Left renal pelvis (tissue), 4 donors: ENCODE measurements at regions not wholly inside any gene's neighbourhood (a gene's known extent, or its start where the extent isn't known, plus 50 kb on each side); places are given as distances from the start of the nearest gene placed in this dataset.
A peak's percentile ranks its signal among the peaks of the same experiment; 100 is the strongest.

ENCODE experiments used
- DNase-seq, 4 donors: peaks; one replicate each; pipeline ENCODE4 v3.0.0-alpha.2; 2013; ENCODE audit warnings: low read depth in 4 of 4, low spot score in 3 of 4

DNA sequence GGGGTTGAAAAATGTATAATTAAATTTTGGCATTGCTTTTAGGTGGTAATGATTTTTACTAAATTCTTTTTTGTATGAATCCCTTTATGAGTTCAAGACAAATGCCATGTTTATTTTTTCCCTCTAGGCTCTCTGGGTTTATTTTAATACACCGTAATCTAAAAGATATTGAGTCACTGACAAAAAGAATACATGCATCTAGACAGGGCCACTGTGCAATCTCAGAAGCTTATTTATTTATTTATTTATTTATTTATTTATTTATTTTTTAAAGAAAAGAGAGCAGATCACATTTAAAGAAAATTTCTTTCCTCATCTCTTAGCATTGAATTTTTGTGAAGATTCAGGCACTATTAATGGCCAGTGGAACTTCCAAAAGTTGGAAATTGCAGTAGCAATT, 283.9 kb upstream of the SLC10A2 start:
- DNase-seq = no peak

- DNase-seq = no peak
These were observed 283.2 kb upstream of the SLC10A2 start for GRCh38 chr13:103349211-103349980.

- DNase-seq = no peak
These were observed 269.0 kb upstream of the SLC10A2 start for GRCh38 chr13:103335241-103335640.

- no peak for DNase-seq
These were observed 265.7 kb upstream of the SLC10A2 start for GRCh38 chr13:103331924-103332323.

DNA sequence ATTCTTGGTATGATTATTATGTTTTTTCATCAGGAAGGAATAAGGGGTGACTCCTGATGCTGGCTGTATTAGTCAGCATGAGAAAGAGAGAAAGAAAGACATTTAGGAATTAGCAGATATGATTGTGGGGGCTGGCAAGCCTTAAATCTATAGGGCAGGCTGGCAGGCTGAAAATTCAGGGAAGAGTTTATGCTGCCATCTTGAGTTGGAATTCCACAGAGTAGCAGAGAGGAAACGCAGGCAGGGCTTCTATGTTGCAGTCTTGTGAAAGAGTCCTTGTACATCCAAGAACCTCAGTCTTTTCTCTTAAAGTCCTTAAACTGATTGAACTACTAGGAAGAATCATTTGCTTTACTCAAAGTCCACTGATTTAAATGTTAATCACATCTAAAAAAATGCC, 262.7 kb upstream of the SLC10A2 start:
- no peak for DNase-seq

- DNase-seq = no peak
These were observed 260.1 kb upstream of the SLC10A2 start for GRCh38 chr13:103326326-103326725.

DNA sequence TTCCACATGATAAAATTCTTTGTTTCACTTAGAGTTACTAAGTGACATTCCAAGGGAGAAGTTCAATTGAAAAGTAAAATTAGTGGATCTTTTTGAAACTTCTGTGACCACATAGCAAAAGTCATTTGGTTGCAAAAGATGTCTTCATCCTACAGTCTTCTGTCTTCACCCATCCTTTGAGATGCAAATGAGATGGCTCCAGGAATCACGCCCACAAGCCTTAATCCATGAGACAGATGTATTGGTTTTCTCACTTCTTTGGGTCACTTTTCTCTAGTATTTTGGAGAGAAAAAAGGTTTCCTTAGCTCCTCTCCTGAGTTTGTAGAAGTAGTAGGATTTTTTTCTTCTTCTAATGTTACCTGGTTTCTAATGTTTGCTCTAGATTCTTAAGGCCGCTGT, 259.5 kb upstream of the SLC10A2 start:
- DNase-seq = no peak

DNA sequence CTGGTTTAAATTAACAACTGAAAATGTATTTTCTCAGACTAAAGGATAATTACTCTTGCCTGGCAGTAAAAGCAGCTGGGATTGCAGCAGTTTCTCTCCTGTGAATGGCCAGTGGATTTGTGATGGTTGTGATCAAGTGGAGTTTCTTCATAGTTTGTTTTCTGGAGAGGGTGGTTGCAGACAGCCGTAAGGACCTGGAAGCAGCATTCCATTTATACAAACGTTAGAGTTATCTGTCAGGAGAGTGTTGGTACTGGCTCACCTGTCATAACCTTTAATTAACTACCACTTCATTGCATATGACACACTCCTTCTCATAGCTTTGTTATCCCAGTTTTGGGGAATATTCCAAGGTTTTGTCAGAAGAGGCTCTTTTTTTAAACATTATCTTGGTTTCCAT, 258.4 kb upstream of the SLC10A2 start:
- no peak for DNase-seq

- peak in 2 of 4 donors; percentile 3 to 17 for DNase-seq
These were observed 249.5 kb upstream of the SLC10A2 start for GRCh38 chr13:103315711-103316110.

- DNase-seq = no peak
These were observed 246.2 kb upstream of the SLC10A2 start for GRCh38 chr13:103312467-103312866.

GRCh38 chr13:103308667-103309066, 242.4 kb upstream of the SLC10A2 start:
- no peak for DNase-seq

GRCh38 chr13:103306163-103306562, 239.9 kb upstream of the SLC10A2 start:
- no peak for DNase-seq

- DNase-seq = no peak
These were observed 236.9 kb upstream of the SLC10A2 start for GRCh38 chr13:103303078-103303651.

DNA sequence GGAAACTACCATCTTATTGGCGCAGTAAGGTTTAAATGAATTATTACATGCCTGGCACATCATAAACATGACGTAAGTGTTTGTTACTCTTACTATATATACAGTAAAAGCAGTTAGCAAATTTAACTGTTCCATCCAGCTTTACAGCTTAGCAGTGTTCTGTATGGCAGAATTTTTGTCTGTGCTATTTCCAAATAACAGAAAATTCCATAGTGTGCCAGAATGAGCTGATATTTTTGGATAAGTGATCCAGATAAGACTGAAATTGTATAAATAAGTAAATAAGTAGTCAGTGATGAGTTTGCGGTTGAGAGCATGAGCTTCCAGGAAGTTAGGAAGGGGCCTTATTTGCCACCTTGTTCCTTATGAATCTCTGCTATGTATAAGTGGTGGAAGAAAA, 236.5 kb upstream of the SLC10A2 start:
- no peak for DNase-seq

GRCh38 chr13:103299079-103299478, 232.9 kb upstream of the SLC10A2 start:
- DNase-seq = no peak

GRCh38 chr13:103297083-103297482, 230.9 kb upstream of the SLC10A2 start:
- DNase-seq = no peak

DNA sequence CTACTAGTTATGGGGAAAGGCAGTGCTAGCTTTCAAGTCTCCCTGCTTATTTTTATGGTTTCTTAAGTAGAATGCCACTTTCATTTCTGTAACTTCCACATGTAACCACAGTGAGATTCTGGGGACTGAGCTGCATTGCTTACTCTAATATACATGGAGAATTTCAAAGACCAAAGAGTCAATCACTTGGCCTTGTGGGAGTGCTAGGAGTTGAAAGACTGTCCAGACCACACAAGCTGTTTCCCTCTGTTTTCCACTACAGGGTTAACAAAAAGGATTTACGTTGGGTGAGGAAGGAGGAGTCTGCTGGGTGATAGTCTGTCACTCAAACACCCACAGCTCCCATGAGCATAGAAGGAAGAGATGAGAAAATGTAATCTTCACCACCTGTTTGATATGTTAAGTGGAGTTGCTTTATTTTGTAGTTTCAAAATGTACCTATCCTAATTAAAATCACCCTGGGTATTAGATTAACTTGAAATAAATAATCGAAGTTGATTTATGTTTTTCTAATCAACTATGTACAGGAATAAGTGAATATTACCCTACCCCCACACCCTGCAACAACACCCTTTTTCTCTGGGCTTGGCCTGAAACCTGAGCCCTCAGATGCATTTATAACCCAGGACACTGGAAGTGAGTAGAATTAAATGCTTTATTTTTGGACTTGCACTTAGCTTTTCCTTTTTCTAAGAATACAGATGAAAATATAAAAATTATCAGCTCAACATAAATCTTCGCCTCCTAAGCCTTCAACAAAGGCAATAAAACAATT, 225.8 kb upstream of the SLC10A2 start:
- no peak for DNase-seq

DNA sequence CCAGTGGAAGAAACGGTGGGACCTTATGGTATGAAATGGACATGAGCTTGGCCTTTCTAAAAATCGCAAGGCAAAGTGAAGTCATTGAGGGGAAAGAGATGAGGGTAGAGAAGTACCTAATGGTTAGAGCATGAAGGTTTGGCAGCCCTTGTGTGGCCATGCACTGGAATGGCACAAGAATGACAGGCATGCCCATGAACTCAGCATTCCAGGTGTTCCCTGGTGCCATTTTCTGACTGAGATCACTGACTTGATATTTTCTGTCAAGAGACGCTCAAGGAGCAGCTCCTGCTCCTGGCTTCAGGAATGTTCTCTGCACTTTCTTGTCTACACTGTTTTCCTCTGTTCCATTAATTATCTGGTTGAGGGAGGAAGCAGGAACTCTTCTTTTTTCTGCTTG, 225.0 kb upstream of the SLC10A2 start:
- no peak for DNase-seq

GRCh38 chr13:103289681-103290080, 223.5 kb upstream of the SLC10A2 start:
- DNase-seq = no peak

DNA sequence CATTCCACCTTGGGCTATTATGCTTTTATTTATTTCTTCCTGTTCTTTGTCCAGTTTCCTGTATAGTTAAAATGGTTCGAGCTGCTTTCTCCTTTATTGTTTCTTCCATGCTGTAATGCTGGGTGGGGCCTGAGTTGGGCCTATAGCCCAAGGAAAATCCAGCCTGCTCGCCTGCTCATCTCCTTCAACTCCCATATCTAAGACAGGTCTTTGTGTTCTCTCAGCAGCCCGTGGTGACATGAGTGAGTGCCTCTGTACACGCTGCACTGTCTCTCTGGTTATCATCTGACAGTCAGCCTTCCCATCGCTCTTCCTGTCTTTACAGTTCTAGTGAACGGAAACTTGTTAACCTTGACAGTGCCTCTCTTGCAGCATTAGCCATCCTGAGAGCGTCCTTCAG, 221.9 kb upstream of the SLC10A2 start:
- DNase-seq = no peak

- no peak for DNase-seq
These were observed 221.4 kb upstream of the SLC10A2 start for GRCh38 chr13:103287659-103288058.

GRCh38 chr13:103284466-103284865, 218.2 kb upstream of the SLC10A2 start:
- DNase-seq = no peak
